Epithelial cell of prostate (primary cell): ENCODE measurements at regions not wholly inside any gene's neighbourhood (a gene's known extent, or its start where the extent isn't known, plus 50 kb on each side); places are given as distances from the start of the nearest gene placed in this dataset.
A peak's percentile ranks its signal among the peaks of the same experiment; 100 is the strongest.

Experiments
- DNase-seq: peaks from one replicate; pipeline ENCODE4 v3.0.0-alpha.2; 2011; ENCODE audit warnings: low read depth, low spot score
- H3K27ac ChIP-seq: fragments of 450-650 bp; 2 replicates; pipeline ENCODE4 v1.5.1; 2017; ENCODE audit warnings: mild to moderate bottlenecking

DNA sequence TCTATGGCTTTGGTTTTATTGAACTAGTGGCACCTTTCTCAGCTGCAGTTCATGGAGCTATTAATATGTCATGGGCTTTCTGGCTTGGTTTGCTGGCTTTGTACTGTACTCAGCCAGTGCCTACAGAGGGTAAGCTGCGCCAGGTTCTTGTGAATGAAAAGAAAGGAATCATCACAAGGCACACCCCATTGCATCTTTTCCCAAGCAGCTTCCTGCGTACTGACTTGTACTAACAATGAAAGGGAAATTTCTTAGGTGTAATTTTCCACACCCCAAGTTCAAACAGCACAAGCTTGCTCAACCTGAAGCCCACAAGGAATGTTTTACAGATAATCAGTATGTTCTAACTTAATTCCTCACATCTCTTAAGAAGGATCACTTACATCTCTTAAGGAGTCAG lies 78.0 kb upstream of the TNFSF18 start:
- H3K27ac ChIP-seq: no peak overlapping the region
- DNase-seq: no peak

DNA sequence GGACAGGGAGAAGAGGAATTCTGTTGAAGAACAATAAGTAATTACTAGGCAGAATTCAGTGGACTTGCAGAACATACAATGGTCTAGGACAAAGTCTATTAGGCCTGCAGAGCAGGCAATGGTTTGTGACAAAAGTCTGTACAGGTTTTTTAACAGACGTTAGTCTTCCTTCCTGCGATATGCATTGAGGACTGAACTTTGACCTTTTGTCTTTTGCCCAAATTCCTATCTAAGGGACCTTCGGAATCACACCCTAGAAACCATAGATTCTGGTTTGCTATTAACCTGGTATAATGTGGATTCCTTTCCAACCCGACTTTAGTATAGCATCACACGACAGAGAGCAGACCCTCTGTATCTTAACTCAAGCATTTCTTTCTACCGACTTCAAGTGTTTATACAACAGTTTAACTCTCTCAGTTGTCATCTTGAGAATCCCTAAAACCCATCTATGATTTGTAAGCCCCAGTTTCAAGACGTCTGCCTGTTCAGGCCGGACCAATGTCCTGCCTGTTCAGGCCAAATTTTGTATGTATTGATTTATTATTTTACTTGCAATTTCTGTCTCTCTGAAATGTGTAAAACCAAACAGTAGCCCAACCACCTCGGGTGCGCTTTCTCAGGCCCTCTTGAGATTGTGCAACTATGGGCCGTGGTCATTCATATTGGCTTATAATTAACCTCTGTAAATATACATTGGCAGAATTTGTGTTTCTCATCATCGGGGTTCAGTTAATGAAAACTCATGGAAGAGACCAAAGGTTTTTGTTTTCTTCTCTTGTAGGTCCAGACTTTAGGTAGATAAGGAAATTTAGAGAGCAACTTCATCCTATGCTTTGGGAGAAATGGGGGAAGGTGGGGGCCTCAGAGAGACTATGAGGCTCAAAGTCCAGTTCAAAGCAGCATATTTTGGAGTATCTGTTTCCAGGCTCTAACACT lies 76.9 kb upstream of the TNFSF18 start:
- H3K27ac ChIP-seq: no peak overlapping the region
- DNase-seq: no peak

DNA sequence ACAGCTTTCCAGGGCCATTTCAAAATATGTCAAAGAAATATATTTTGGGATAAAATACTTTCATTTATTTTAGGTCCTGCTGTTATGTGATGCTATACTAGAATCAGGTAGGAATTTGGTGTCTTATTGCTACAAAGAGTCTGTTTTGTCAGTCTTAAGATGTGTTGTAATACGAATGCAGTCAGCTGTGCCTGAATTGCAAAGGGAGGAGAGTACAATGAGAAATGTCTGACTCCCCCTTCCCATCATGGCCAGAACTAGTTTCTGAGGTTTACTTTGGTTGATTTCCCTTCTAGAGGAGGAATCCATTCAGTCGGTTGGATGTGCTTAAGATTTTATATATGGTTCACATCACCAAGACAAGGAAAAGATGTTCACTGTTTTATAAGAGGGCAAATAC lies 75.7 kb upstream of the TNFSF18 start:
- H3K27ac ChIP-seq: no peak overlapping the region
- no peak for DNase-seq

DNA sequence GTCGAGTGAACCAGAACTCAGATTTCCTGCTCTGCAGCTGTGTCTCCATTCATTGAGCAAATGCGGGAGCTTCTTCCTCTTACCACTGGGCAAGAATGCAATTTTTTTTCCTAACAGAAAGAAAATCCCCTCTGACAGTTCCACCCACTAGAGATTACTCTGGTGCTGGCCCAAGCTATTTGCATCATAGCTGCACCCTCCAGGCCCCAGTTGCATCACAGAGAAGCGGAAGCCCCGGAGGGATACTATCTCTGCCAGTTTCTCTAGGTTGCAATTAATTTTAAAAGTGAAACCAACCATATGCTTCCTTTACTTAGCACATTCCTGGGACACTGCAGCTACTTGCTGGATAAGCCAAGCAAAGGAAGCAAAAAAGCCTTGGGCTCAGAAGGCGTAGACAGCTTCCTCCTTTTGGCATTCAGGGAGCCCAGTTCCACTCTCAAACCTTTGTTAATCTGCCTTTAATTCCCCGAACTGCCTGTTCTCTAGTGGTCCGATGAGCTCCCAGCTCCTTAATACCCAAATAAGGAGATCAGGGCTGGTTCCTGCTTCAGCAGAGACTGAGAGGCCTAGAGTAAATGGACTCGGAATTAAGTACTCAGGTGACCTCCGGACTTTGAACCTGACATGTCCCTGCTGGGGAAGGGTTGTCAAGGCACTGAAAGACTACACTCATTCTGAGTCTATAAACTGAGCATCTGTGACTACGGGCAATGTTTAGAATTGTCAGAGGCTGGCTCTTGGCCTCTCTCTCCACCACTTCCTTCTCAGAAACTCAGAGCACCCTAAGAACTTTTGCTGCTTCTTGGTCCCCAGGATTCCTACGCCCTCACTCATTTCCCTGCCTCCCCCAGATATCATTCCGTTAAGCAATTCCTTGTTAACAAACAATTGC lies 72.5 kb upstream of the TNFSF18 start:
- H3K27ac ChIP-seq: peak overlapping the region; percentile 90
- peak; percentile 72 for DNase-seq

DNA sequence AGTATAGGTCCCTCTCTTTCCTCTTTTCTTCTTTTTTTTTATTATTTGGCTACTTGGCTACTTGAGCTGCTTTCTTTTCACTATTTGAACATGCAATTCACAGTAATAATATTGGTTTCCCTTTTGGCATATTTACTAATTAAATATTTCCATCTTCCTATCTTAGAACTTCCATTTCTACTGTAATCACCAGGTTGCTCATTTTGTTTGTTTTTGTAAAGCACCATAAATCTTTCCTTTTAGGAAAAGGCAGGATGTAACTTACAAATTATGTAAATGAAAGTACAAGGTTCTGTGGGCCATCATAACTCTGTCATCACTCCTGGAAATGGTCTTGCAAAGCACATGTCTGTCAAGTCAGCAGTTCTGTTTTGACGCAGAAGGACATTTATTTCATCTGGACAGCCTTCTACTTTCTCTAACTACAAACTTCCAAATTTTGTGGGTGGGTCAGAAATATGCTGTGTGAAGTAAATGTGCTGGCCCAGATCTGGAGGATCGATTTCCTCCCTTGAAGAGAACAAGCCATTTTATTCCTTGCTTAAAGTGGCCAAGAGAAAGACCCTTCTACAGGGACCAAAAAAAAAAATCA lies 71.7 kb upstream of the TNFSF18 start:
- peak overlapping the region; percentile 90 for H3K27ac ChIP-seq
- DNase-seq: no peak

DNA sequence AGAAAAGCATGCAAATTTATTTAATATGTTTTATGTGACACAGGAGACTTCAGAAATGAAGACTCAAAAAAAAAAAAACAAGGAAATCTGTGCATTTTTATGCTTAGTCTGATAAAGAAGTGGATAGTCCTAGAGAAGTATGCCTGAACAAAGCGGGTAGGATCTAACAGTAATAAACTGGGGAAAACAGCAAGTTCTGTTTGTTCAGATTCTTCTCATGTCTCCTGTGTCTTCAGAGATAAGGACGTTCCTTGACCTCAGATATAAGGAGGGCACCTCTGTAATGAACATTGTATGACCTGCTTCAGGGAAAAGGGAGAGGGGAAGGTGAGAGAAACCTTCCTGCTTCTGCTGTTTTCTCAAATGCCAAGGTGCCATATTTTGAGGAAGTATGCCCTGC lies 67.7 kb upstream of the TNFSF18 start:
- no peak overlapping the region for H3K27ac ChIP-seq
- DNase-seq: no peak

DNA sequence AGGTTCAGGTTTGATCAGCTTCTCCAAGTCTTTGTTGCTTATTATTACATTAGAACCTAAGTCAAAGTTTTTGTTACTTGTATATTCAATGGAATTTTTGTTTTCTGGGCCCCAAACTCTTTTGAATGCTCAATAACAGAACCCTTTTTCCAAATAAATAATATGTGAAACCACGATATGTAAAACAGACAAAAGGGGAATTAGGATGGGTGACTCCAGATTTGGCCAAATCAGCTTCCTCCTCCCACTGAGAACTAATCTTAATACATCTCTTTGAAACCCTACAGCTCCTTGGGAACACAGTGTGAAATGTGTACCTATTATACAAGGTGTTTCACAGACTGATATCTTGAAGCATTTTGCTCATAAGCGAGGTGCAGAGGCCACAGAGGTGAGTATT lies 67.0 kb upstream of the TNFSF18 start:
- no peak overlapping the region for H3K27ac ChIP-seq
- no peak for DNase-seq

DNA sequence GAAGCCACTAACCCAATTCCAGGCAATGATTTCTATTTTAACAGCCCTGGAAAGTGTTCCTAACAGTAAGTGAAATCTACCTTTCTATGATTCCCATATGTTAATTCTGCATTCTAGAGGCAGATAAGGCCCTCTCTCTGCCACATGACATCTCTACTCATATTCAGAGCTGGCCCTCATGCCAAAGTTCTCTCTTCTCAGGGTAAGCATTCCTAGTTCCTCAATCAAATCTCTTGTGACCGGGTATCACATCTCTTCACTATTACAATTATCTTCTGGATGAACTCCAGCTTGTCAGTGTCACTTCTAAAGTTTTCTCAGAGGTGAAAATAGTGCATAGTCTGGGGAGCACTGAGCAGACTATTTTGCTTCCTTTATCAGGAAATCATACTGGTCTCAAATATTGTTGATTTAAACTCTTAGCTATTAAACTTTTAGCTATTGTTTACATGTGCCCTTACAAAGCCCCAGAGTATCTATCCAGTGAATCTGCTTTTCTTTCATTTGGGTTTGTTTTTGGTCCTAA lies 66.4 kb upstream of the TNFSF18 start:
- no peak overlapping the region for H3K27ac ChIP-seq
- no peak for DNase-seq

DNA sequence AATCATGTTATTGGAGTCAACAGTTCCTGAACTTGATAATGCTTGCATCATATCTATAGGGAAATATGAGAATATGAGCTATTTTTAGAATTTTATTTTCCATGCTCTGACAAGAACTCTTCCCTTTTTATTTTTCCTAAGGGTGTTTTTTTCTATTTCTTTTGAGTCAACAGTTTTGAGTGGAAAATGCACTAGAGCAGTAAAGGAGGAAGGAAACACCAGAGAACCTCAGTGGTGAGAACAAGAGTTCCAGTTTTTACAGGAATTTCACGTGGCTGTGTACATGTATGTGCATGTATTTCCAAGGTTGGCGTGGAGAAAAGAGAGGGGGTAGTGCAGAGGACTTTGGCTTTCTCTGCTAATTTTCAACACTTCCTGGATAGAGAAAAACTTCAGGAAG lies 63.6 kb upstream of the TNFSF18 start:
- no peak for DNase-seq
- H3K27ac ChIP-seq: peak overlapping the region; percentile 95

DNA sequence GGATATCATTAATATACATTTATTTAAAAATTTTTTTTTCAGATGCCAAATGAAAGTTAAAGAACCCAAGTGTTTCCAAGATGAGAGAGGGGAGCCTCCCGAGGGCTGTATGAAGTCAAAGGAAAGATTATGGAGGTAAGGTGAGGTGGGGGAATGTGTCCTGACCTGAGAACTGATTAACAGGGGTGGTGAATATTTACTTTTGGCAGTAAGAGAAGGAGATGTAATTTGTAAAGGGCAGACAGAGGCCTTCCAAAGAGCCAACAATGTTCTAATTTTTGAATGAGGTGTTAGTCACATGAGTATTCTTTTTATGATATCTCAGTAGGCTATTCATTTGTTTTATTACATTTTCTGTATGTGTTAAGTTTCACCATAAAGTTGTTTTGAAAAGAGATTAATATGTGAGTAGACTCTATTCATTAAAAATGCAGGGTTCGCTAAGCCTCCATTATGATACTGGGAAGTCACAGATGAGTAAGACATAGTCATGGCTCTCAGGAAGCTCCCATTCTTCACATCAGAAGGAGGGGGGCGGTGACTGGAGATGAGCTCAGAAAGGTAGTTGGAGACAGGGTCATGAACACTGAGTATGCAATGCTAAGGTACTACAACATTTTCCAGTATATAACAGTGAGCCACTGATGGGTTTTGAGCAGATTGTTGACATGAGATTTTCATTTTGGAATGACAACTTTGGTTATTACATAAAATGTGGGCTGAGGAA lies 62.4 kb upstream of the TNFSF18 start:
- peak; percentile 87 for DNase-seq
- peak overlapping the region; percentile 95 for H3K27ac ChIP-seq

DNA sequence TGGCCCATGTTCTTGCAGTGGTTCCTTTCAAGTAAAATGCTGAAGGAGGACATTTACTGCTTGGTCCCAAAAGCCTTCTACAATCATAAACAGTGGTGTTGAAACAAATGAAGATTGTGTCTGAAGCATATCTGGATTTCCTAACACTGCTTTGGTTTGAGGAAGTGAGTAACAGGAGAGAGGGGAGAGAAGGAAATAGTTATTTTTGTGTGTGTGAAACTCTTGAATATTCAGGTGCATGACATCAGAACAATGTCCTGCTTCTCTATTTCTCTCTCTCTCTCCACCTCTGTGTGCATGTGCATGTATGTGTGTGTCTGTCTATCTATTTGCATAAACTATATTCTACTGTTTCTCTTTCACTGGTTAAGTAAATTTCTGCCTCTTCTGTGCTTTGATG lies 61.4 kb upstream of the TNFSF18 start:
- DNase-seq: no peak
- H3K27ac ChIP-seq: peak overlapping the region; percentile 95

DNA sequence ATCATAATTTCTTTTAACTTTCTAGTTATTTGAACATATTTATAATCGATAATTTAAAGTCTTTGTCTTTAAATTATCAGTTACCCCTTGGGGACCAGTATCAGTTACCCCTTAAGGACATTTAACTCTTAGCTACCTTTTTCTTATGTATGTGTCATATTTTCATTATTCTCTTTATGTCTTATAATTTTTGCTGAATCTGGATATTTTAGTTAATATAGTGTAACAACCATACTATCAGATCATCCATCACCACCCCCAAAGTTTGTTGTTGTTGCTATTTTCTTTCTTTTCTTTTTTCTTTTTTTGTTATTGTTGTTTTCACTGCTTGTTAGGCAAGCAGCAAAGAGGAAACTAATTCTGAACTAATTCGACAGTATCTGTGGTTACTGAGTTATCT lies 57.0 kb upstream of the TNFSF18 start:
- no peak for DNase-seq
- H3K27ac ChIP-seq: no peak overlapping the region

DNA sequence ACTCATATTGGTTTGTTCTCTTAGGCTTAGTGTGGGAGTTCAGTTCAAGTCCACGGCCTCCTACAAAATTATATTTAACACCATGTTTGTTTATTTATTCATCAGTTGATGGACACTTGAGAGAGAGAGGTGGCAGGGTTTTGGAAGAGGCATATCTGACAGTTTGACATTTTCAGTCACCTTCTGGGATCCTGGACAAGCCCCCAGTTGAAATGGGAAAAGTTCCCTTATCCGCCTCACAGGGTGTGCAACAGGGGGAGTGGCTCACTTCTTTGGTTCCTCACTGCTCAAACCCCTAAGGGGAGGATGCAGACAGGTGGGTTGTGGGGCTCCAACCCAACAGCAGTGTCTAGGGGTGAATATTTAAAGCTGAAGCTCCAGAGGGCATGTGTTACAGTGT lies 52.3 kb upstream of the TNFSF18 start:
- no peak overlapping the region for H3K27ac ChIP-seq
- no peak for DNase-seq

DNA sequence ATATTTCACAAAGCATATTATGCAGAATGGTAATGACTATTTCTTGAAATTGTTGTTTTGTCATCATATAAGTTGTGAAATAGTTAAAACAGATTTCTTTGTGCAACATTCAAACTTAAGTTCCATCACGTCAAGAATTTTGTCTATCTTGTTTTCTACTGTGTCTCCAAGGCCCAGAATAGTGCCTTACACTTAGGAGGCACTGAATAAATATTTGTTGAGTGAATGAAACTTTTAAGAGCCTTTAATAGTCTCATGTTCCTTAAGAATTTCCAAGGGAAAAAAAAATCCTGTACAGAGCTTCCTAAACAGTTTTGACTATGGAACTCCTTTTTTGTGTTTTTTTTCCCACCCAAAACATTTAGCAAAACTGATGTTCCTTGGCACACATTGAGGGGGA lies 50.8 kb upstream of the TNFSF18 start:
- DNase-seq: no peak
- H3K27ac ChIP-seq: no peak overlapping the region

DNA sequence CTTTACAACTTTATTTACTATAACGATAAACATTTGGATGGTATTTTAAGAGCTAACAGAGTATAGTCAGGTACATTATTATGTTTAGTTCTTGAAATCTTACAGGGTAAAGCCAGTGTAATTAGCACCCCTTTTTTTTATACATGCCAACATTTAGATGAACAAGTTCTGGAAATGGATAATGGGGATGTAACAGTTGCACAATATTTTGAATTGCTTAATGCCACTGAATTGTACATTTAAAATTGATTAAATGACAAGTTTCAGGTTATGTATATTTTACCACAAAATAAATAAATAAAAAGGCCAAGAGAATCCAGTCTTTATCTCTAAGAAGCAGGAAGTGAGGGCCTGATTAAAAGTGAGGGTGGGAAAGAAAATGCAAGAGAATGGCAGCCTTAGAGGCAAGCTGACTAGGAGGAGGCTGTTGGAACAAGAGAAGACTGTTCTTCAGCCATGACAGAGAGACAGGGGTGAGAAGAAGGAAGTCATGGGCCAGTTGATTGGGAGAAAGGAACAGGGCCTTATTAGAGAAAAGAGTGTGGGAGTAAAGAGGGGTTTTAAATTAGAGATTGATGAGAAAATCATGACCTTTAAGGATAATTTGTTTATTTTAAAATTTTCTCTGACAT lies 49.9 kb upstream of the TNFSF18 start:
- DNase-seq: no peak
- H3K27ac ChIP-seq: no peak overlapping the region
